Motor neuron (in vitro differentiated cells): ENCODE measurements at regions not wholly inside any gene's neighbourhood (a gene's known extent, or its start where the extent isn't known, plus 50 kb on each side); places are given as distances from the start of the nearest gene placed in this dataset.
A peak's percentile ranks its signal among the peaks of the same experiment; 100 is the strongest.

ENCODE experiments used
- ATAC-seq, 8 experiments: fragments of 200-7000 bp; cut with Tn5 transposase; replicated peaks in 6 of 8; 2 replicates each; pipeline ENCODE4 v1.8.0; 2021; ENCODE audit warnings: mild to moderate bottlenecking in 8 of 8, moderate library complexity in 8 of 8
- H3K27ac ChIP-seq, 2 donors: fragments of 250-450 bp; sonication (Bioruptor Pico); 2 replicates each; pipeline ENCODE4 v1.9.0; 2021; ENCODE audit warnings: antibody characterized with exemption in 2 of 2, mild to moderate bottlenecking in 2 of 2, moderate library complexity in 1 of 2
- H3K4me1 ChIP-seq, 2 donors: fragments of 250-450 bp; sonication (Bioruptor Pico); replicated peaks in 1 of 2; 2 replicates each; pipeline ENCODE4 v1.6.1; 2021; ENCODE audit warnings: antibody characterized with exemption in 2 of 2, mild to moderate bottlenecking in 2 of 2, moderate library complexity in 1 of 2
- H3K4me3 ChIP-seq, 5 donors: fragments of 250-450 bp; sonication (Bioruptor Pico); 2 replicates each; pipeline ENCODE4 v1.9.0; 2021; ENCODE audit warnings: antibody characterized with exemption in 5 of 5, mild to moderate bottlenecking in 5 of 5, moderate library complexity in 4 of 5
- WGBS, 10 experiments: fragments of 450-650 bp; shearing (Covaris generic); methylation state at CpG; one replicate each; pipeline ENCODE4 v1.0.0; 2022; 5-methylcytosine and 5-hydroxymethylcytosine counted together
- in situ Hi-C, 9 experiments: fragments of 400-800 bp; cut with MboI; loops; one replicate each; pipeline ENCODE4 v1.15.0; 2021; ENCODE audit warnings: low sequenced_read_pairs in 9 of 9, low pct_unique_long_range_greater_than_20kb in 2 of 9; ENCODE audit not compliant: unreplicated experiment in 9 of 9

- in situ Hi-C loops: no loop called here
- WGBS, 10 experiments: 24 to 95% (median 80%) methylated on average over 1 to 5 of the region's 5 CpGs; no CpG with 5 or more reads in 1 of the 10 experiments
- no peak overlapping the region for H3K4me3 ChIP-seq
- H3K27ac ChIP-seq: no peak overlapping the region
- peaks cover 0 to 6% of the 10 kb centered on the region in 2 donors for H3K4me1 ChIP-seq
- peak in 1 of 8 experiments; percentile 34 for ATAC-seq
These were observed 552.6 kb upstream of the INTU start for GRCh38 chr4:127080141-127080540.

- Histone ChIP-seq H3K4me3 (no peak overlapping the region), H3K4me1 (peaks cover 0 to 6% of the 10 kb centered on the region in 2 donors), H3K27ac (no peak overlapping the region)
- in situ Hi-C loops: no loop called here
- no peak for ATAC-seq
- 25 to 100% (median 93%) methylated on average over 1 of the region's 1 CpG; no CpG with 5 or more reads in 4 of the 10 experiments for WGBS, 10 experiments
These were observed 551.7 kb upstream of the INTU start for GRCh38 chr4:127081041-127081440.

- in situ Hi-C loops: no loop called here
- peak in 1 of 8 experiments; percentile 90 for ATAC-seq
- no peak overlapping the region for H3K27ac ChIP-seq
These were observed 549.8 kb upstream of the INTU start for GRCh38 chr4:127082986-127083385.

GRCh38 chr4:127084666-127085065 lies 548.1 kb upstream of the INTU start:
- 0 to 100% (median 100%) methylated on average over 1 of the region's 1 CpG; no CpG with 5 or more reads in 3 of the 10 experiments for WGBS, 10 experiments
- no peak for ATAC-seq
- no peak overlapping the region for H3K27ac ChIP-seq
- H3K4me1 ChIP-seq: peaks cover 0 to 6% of the 10 kb centered on the region in 2 donors
- no peak overlapping the region for H3K4me3 ChIP-seq
- in situ Hi-C loops: no loop called here

More at GRCh38 chr4:127082986-127083385, 549.8 kb upstream of the INTU start:
- 0 to 100% (median 81%) methylated on average over 1 of the region's 1 CpG; no CpG with 5 or more reads in 4 of the 10 experiments for WGBS, 10 experiments
- peaks cover 0 to 6% of the 10 kb centered on the region in 2 donors for H3K4me1 ChIP-seq
- H3K4me3 ChIP-seq: no peak overlapping the region

- H3K4me3 ChIP-seq: no peak overlapping the region
- WGBS, 10 experiments: 8 to 100% (median 84%) methylated on average over 1 to 2 of the region's 2 CpGs
- no peaks in the 10 kb centered on the region for H3K4me1 ChIP-seq
- peak in 2 of 8 experiments; percentile 36 to 58 for ATAC-seq
- no peak overlapping the region for H3K27ac ChIP-seq
- in situ Hi-C loops: no loop called here
These were observed 535.7 kb upstream of the INTU start for GRCh38 chr4:127097061-127097460.

- in situ Hi-C loops: loop anchor here in 1 of 9 experiments (25.0 kb wide), 1 partner anchor 465 kb away; no protein-coding TSS in a partner anchor
- no peak for ATAC-seq
- Histone ChIP-seq H3K4me1 (no peaks in the 10 kb centered on the region), H3K27ac (no peak overlapping the region), H3K4me3 (no peak overlapping the region)
- 33 to 100% (median 71%) methylated on average over 1 of the region's 1 CpG; no CpG with 5 or more reads in 3 of the 10 experiments for WGBS, 10 experiments
These were observed 530.4 kb upstream of the INTU start for GRCh38 chr4:127102361-127102760.

- WGBS, 10 experiments: 40 to 100% (median 93%) methylated on average over 1 to 3 of the region's 3 CpGs; no CpG with 5 or more reads in 1 of the 10 experiments
- H3K4me1 ChIP-seq: no peaks in the 10 kb centered on the region
- in situ Hi-C loops: loop anchor here in 1 of 9 experiments (25.0 kb wide), 1 partner anchor 466 kb away; no protein-coding TSS in a partner anchor
- no peak overlapping the region for H3K4me3 ChIP-seq
- ATAC-seq: no peak
- no peak overlapping the region for H3K27ac ChIP-seq
These were observed 529.1 kb upstream of the INTU start for GRCh38 chr4:127103681-127104115.

GRCh38 chr4:127113844-127114362 lies 518.9 kb upstream of the INTU start:
- in situ Hi-C loops: loop anchor here in 1 of 9 experiments (25.0 kb wide), 1 partner anchor 477 kb away; no protein-coding TSS in a partner anchor
- no peak for ATAC-seq
- no peak overlapping the region for H3K4me3 ChIP-seq

GRCh38 chr4:127118681-127119080 lies 514.1 kb upstream of the INTU start:
- no peak for ATAC-seq
- WGBS, 10 experiments: 40 to 90% (median 57%) methylated on average over 1 to 3 of the region's 3 CpGs
- Histone ChIP-seq H3K4me3 (no peak overlapping the region), H3K27ac (no peak overlapping the region), H3K4me1 (peaks cover 6% of the 10 kb centered on the region in 2 donors)
- in situ Hi-C loops: loop anchor here in 1 of 9 experiments (25.0 kb wide), 1 partner anchor 481 kb away; no protein-coding TSS in a partner anchor

More at GRCh38 chr4:127113844-127114362, 518.9 kb upstream of the INTU start:
- Histone ChIP-seq H3K27ac (no peak overlapping the region), H3K4me1 (peaks cover 2 to 4% of the 10 kb centered on the region in 2 donors)

- Histone ChIP-seq H3K27ac (no peak overlapping the region), H3K4me3 (no peak overlapping the region), H3K4me1 (peaks cover 6 to 8% of the 10 kb centered on the region in 2 donors)
- in situ Hi-C loops: loop anchor here in 1 of 9 experiments (25.0 kb wide), 1 partner anchor 483 kb away; no protein-coding TSS in a partner anchor
- ATAC-seq: no peak
- WGBS, 10 experiments: 61 to 100% (median 78%) methylated on average over 1 to 11 of the region's 11 CpGs
These were observed 512.2 kb upstream of the INTU start for GRCh38 chr4:127120441-127121090.

- H3K4me1 ChIP-seq: peaks cover 2% of the 10 kb centered on the region in 2 donors
- in situ Hi-C loops: loop anchor here in 1 of 9 experiments (25.0 kb wide), 1 partner anchor 488 kb away; no protein-coding TSS in a partner anchor
- ATAC-seq: peak in 3 of 8 experiments; percentile 35 to 53 (median 49)
- H3K4me3 ChIP-seq: no peak overlapping the region
- WGBS, 10 experiments: 65 to 100% (median 83%) methylated on average over 1 to 2 of the region's 2 CpGs; no CpG with 5 or more reads in 2 of the 10 experiments
- H3K27ac ChIP-seq: no peak overlapping the region
These were observed 507.8 kb upstream of the INTU start for GRCh38 chr4:127124919-127125318.

GRCh38 chr4:127126718-127127117 lies 506.0 kb upstream of the INTU start:
- Histone ChIP-seq H3K4me1 (peaks cover 2% of the 10 kb centered on the region in 2 donors), H3K27ac (no peak overlapping the region), H3K4me3 (no peak overlapping the region)
- in situ Hi-C loops: no loop called here
- 80 to 100% (median 100%) methylated on average over 1 of the region's 1 CpG for WGBS, 10 experiments
- no peak for ATAC-seq

GRCh38 chr4:127131527-127131926 lies 501.2 kb upstream of the INTU start:
- no peak overlapping the region for H3K4me3 ChIP-seq
- in situ Hi-C loops: no loop called here
- 60 to 100% (median 88%) methylated on average over 1 to 2 of the region's 2 CpGs; no CpG with 5 or more reads in 1 of the 10 experiments for WGBS, 10 experiments
- peaks cover 3 to 4% of the 10 kb centered on the region in 2 donors for H3K4me1 ChIP-seq
- no peak overlapping the region for H3K27ac ChIP-seq
- no peak for ATAC-seq
